ENCODE measurements at regions not wholly inside any gene's neighbourhood (a gene's known extent, or its start where the extent isn't known, plus 50 kb on each side); places are given as distances from the start of the nearest gene placed in this dataset.

DNA sequence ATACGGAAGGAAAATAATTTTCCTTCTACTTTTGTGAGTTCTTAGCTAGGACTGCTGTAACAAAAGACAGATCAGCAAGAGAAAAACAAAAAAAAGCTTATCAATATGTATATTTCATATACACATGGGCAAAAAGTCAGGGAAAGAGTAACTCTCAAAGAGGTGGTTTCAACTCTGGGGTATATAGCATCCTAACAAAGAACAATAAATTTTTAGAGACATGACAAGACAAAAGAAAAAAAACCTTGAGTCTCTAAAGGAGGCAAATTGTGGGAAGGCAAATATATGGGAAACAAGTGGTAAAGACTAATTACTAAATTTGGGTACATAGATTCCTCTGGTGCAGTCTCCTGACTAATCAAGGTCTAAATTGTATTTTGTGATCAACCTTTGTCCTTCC is 93.2 kb downstream of the C5orf15 start:
- DNase-seq (ENCODE audit: low spot score): no peak
- intact Hi-C loops (cut with micrococcal nuclease): loop anchor here (2.0 kb wide), 1 partner anchor 56 kb away; no protein-coding TSS in a partner anchor
- no peak overlapping the region for H3K4me3 Mint-ChIP-seq
- peak overlapping the region; percentile 80 for H3K27ac Mint-ChIP-seq
- H3K4me1 Mint-ChIP-seq (ENCODE audit: low read depth): peaks cover 23% of the 10 kb centered on the region
- H3K36me3 Mint-ChIP-seq (ENCODE audit: low read depth): peaks cover 2% of the 10 kb centered on the region
- peaks cover 11% of the 10 kb centered on the region for H3K9me3 Mint-ChIP-seq
- no peaks in the 10 kb centered on the region for H3K27me3 Mint-ChIP-seq (ENCODE audit: insufficient read depth)

GRCh38 chr5:133873449-133873848 is 95.0 kb downstream of the C5orf15 start:
- H3K36me3 Mint-ChIP-seq (ENCODE audit: low read depth): peaks cover 2% of the 10 kb centered on the region
- H3K27me3 Mint-ChIP-seq (ENCODE audit: insufficient read depth): no peaks in the 10 kb centered on the region
- H3K4me3 Mint-ChIP-seq: no peak overlapping the region
- DNase-seq (ENCODE audit: low spot score): no peak
- H3K4me1 Mint-ChIP-seq (ENCODE audit: low read depth): peaks cover 33% of the 10 kb centered on the region
- peaks cover 11% of the 10 kb centered on the region for H3K9me3 Mint-ChIP-seq
- intact Hi-C loops (cut with micrococcal nuclease): no loop called here
- H3K27ac Mint-ChIP-seq: peak overlapping the region; percentile 77

- Mint-ChIP-seq H3K27me3 (ENCODE audit: insufficient read depth) (no peaks in the 10 kb centered on the region), H3K4me3 (no peak overlapping the region), H3K36me3 (ENCODE audit: low read depth) (peaks cover 2% of the 10 kb centered on the region), H3K4me1 (ENCODE audit: low read depth) (peaks cover 39% of the 10 kb centered on the region), H3K27ac (no peak overlapping the region), H3K9me3 (peaks cover 8% of the 10 kb centered on the region)
- no peak for DNase-seq (ENCODE audit: low spot score)
- intact Hi-C loops (cut with micrococcal nuclease): no loop called here
These were observed 97.8 kb downstream of the C5orf15 start for GRCh38 chr5:133870661-133871060.

DNA sequence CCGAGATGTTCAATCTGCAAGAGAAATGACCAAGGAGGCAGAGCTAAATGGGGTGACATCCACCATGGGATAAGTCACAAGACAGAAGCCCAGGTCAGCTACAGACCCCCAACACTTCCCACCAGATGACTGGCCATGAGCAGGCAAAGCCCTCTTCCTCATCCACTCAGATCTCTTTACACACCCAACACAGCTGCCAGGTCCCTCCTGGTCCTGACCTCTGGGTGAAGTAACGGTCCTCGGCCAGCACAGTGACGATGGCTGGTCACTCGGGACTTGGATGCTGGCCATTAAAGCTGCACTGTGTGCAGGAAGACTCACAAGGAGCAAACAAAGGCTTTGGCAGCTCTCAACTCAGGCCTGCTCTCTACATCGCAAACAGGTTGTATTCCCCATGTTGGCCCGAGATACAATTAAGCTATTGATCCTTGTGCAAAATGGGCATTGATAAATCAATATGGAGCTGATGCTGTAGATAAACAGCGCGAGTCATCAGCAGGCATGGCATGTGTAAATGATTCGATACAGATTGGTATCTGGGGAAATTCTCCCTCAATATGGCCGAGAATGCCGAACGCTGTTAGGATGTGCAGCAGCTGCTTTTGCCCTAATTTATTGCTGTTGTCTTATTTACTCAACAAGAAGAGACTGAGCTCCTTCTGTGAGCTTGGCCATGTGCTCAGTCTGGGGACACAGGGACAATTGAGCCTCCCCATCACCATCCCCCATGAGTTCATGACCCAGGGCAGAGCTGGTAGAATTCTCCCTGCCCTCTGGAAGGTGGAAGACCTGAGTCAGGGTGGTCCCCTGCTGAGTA is 98.7 kb downstream of the C5orf15 start:
- Mint-ChIP-seq H3K4me3 (no peak overlapping the region), H3K36me3 (ENCODE audit: low read depth) (no peaks in the 10 kb centered on the region), H3K4me1 (ENCODE audit: low read depth) (peaks cover 35% of the 10 kb centered on the region), H3K27me3 (ENCODE audit: insufficient read depth) (no peaks in the 10 kb centered on the region), H3K27ac (no peak overlapping the region), H3K9me3 (peaks cover under 1% of the 10 kb centered on the region)
- DNase-seq (ENCODE audit: low spot score): no peak
- intact Hi-C loops (cut with micrococcal nuclease): loop anchor here (1.0 to 10.0 kb wide), 4 partner anchors 115 to 758 kb away; partner anchors contain the start of gene FSTL4

DNA sequence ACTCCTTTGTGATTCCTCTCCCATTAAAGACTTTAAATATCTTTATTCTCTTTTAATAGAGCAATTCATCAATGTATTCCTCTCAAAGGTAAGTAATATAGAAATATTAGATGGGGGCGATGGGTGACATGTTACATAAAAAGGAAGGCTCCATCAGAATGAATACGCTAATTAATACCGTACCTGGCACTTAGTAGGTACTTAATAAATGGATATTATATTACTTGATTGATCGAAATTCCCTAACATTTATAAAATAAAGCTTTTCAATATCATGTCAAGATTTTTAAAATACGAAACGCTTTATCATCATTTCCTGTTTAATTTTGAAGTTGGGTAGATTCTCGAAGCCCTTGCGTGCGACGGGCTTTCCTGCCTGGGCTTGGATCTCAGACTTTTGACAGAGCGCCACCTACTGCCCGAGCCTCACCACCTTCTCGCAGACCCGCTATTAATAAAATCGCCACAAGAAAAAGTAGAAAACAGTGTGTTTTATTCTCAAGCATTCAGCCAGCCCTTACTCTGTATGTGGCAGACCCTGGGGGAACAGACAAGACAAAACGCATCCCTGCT is 99.4 kb downstream of the C5orf15 start:
- DNase-seq (ENCODE audit: low spot score): peak; percentile 57
- Mint-ChIP-seq H3K27me3 (ENCODE audit: insufficient read depth) (no peaks in the 10 kb centered on the region), H3K27ac (peak overlapping the region; percentile 35), H3K36me3 (ENCODE audit: low read depth) (no peaks in the 10 kb centered on the region), H3K4me3 (no peak overlapping the region), H3K9me3 (no peaks in the 10 kb centered on the region), H3K4me1 (ENCODE audit: low read depth) (peaks cover 28% of the 10 kb centered on the region)
- intact Hi-C loops (cut with micrococcal nuclease): loop anchor here (1.0 to 10.0 kb wide), 4 partner anchors 115 to 758 kb away; partner anchors contain the start of gene FSTL4

DNA sequence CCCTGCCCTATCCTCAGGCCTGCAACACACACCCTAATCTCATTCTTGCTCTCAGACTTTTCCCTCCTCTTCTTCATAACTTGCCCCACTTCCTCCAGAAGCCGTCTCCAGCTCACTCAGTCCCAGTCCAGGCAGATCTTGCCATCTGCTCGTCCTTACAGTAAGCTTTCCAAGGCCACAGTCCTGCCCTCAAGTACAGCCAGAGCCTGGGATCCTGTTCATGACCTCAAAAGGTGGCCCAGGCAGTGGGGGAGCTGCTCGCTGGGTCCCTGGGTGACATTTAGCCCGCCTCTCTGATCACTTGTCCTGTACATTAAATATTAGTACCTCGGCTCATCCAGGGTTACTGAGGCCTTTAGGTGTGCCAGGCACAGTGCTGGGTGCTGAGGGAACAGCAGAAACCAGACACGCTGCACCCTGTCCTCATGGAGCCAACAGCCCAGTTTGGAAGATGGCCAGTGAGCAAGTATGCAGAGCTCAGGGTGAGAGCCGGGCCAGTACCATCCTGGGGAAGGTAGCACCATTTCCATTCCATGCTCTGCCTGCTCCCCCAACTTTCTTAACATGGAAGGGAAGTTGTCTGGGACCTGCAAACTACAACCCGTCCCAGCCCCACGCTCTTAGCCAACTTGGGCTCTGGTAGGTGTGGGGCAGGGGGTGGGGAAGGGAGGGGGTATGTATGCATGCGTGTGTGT is 100.4 kb downstream of the C5orf15 start:
- H3K4me3 Mint-ChIP-seq: no peak overlapping the region
- DNase-seq (ENCODE audit: low spot score): no peak
- no peaks in the 10 kb centered on the region for H3K27me3 Mint-ChIP-seq (ENCODE audit: insufficient read depth)
- H3K27ac Mint-ChIP-seq: peak overlapping the region; percentile 66
- H3K4me1 Mint-ChIP-seq (ENCODE audit: low read depth): peaks cover 21% of the 10 kb centered on the region
- no peaks in the 10 kb centered on the region for H3K36me3 Mint-ChIP-seq (ENCODE audit: low read depth)
- intact Hi-C loops (cut with micrococcal nuclease): loop anchor here (2.0 to 10.0 kb wide), 2 partner anchors 253 to 443 kb away; partner anchors contain the start of gene FSTL4
- H3K9me3 Mint-ChIP-seq: no peaks in the 10 kb centered on the region

GRCh38 chr5:133867341-133867740 is 101.1 kb downstream of the C5orf15 start:
- Mint-ChIP-seq H3K27ac (no peak overlapping the region), H3K36me3 (ENCODE audit: low read depth) (no peaks in the 10 kb centered on the region), H3K4me3 (no peak overlapping the region), H3K9me3 (no peaks in the 10 kb centered on the region), H3K27me3 (ENCODE audit: insufficient read depth) (no peaks in the 10 kb centered on the region), H3K4me1 (ENCODE audit: low read depth) (peaks cover 16% of the 10 kb centered on the region)
- DNase-seq (ENCODE audit: low spot score): no peak
- intact Hi-C loops (cut with micrococcal nuclease): loop anchor here (10.0 kb wide), 1 partner anchor 253 kb away; the partner anchor contains the start of gene FSTL4

DNA sequence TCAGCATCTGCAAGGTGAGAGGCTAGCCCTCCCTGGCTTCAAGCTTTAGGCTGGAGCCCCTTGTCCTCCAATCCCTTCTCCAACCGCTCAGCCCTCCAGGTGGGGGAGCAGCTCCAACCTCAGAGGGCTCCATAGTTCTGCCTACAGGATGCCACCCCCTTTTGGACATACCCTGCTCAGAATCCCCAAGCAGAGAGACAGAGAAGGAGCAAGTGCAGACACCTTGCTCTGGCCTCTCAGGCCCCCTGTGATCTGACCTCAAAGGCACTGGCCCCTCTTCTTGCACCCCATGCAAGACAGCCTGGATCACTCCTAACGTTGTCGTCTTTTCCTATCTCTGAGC is 101.6 kb downstream of the C5orf15 start:
- Mint-ChIP-seq H3K4me3 (no peak overlapping the region), H3K27ac (no peak overlapping the region), H3K9me3 (no peaks in the 10 kb centered on the region), H3K4me1 (ENCODE audit: low read depth) (peaks cover 16% of the 10 kb centered on the region), H3K36me3 (ENCODE audit: low read depth) (no peaks in the 10 kb centered on the region), H3K27me3 (ENCODE audit: insufficient read depth) (no peaks in the 10 kb centered on the region)
- no peak for DNase-seq (ENCODE audit: low spot score)
- intact Hi-C loops (cut with micrococcal nuclease): loop anchor here (10.0 kb wide), 1 partner anchor 252 kb away; the partner anchor contains the start of gene FSTL4

- no peak for DNase-seq (ENCODE audit: low spot score)
- Mint-ChIP-seq H3K4me3 (no peak overlapping the region), H3K36me3 (ENCODE audit: low read depth) (no peaks in the 10 kb centered on the region), H3K27me3 (ENCODE audit: insufficient read depth) (no peaks in the 10 kb centered on the region), H3K4me1 (ENCODE audit: low read depth) (peaks cover 20% of the 10 kb centered on the region), H3K9me3 (no peaks in the 10 kb centered on the region), H3K27ac (no peak overlapping the region)
- intact Hi-C loops (cut with micrococcal nuclease): loop anchor here (10.0 kb wide), 1 partner anchor 252 kb away; the partner anchor contains the start of gene FSTL4
These were observed 102.1 kb downstream of the C5orf15 start for GRCh38 chr5:133866160-133866902.

GRCh38 chr5:133865113-133865512 is 103.3 kb downstream of the C5orf15 start:
- peaks cover 25% of the 10 kb centered on the region for H3K4me1 Mint-ChIP-seq (ENCODE audit: low read depth)

GRCh38 chr5:133864711-133865110 is 103.7 kb downstream of the C5orf15 start:
- Mint-ChIP-seq H3K27me3 (ENCODE audit: insufficient read depth) (no peaks in the 10 kb centered on the region), H3K9me3 (no peaks in the 10 kb centered on the region), H3K4me1 (ENCODE audit: low read depth) (peaks cover 24% of the 10 kb centered on the region), H3K27ac (no peak overlapping the region), H3K36me3 (ENCODE audit: low read depth) (no peaks in the 10 kb centered on the region), H3K4me3 (no peak overlapping the region)
- intact Hi-C loops (cut with micrococcal nuclease): loop anchor here (10.0 kb wide), 1 partner anchor 250 kb away; the partner anchor contains the start of gene FSTL4
- DNase-seq (ENCODE audit: low spot score): no peak

More at GRCh38 chr5:133865113-133865512, 103.3 kb downstream of the C5orf15 start:
- Mint-ChIP-seq H3K36me3 (ENCODE audit: low read depth) (no peaks in the 10 kb centered on the region), H3K27ac (no peak overlapping the region), H3K27me3 (ENCODE audit: insufficient read depth) (no peaks in the 10 kb centered on the region), H3K4me3 (no peak overlapping the region), H3K9me3 (no peaks in the 10 kb centered on the region)
- DNase-seq (ENCODE audit: low spot score): no peak
- intact Hi-C loops (cut with micrococcal nuclease): loop anchor here (10.0 kb wide), 1 partner anchor 250 kb away; the partner anchor contains the start of gene FSTL4

Measured in activated T-helper 1 cell treated with anti-CD3 and anti-CD28 coated beads, Interleukin-12 subunit alpha, Interleukin-12 subunit beta, Interleukin-2, Interleukin-4 antibody, amounts not matched to agents 30 ng/mL and 10 ng/mL and 1 ng/mL, durations not matched to agents 14 hours and 24 hours and 36 hours (primary cell).